Testis (tissue), 2 donors: ENCODE measurements at regions not wholly inside any gene's neighbourhood (a gene's known extent, or its start where the extent isn't known, plus 50 kb on each side); places are given as distances from the start of the nearest gene placed in this dataset.

Source experiments
- CTCF ChIP-seq, 3 experiments: fragments of 450-650 bp in 2 of 3; fragments of 200-600 bp in 1 of 3; sonication (generic) in 1 of 3; IDR thresholded peaks; one replicate each; pipeline ENCODE4 v1.5.1; 2016 to 2019; ENCODE audit warnings: antibody characterized with exemption in 3 of 3, mild to moderate bottlenecking in 2 of 3, moderate library complexity in 1 of 3
- POLR2A ChIP-seq: fragments of 450-650 bp; IDR thresholded peaks from one replicate; pipeline ENCODE4 v1.6.1; 2017; ENCODE audit warnings: antibody characterized with exemption, mild to moderate bottlenecking, moderate library complexity

- no peak for TF ChIP-seq CTCF (IDR thresholded peaks at IDR 0.05)
- TF ChIP-seq POLR2A: no peak
Measured at GRCh38 chr2:5794012-5794411, 101.8 kb downstream of the SOX11 start.
